Keratinocyte (primary cell): ENCODE measurements at regions not wholly inside any gene's neighbourhood (a gene's known extent, or its start where the extent isn't known, plus 50 kb on each side); places are given as distances from the start of the nearest gene placed in this dataset.

Experiments used
- DNase-seq: peaks from one replicate; pipeline ENCODE4 v3.0.0-alpha.2; 2011; ENCODE audit warnings: low read depth, missing footprints, low spot score
- FAIRE-seq: peaks from 2 replicates; lab custom pipeline; 2011; peaks lifted over from hg19 to GRCh38; lab: Jason Lieb, UNC
- H2AFZ ChIP-seq: 2 replicates; pipeline ENCODE4 v1.6.0; 2012; ENCODE audit warnings: low read length, control low read depth, inconsistent platforms; ENCODE audit not compliant: control insufficient read depth
- H3K27ac ChIP-seq: 2 replicates; pipeline ENCODE4 v1.5.1; 2011; ENCODE audit warnings: low read length; ENCODE audit not compliant: control insufficient read depth, insufficient read depth
- H3K27me3 ChIP-seq: 3 replicates; pipeline ENCODE4 v1.6.0; 2011; ENCODE audit warnings: low read length; ENCODE audit not compliant: control insufficient read depth, insufficient read depth; ENCODE audit errors: extremely low read depth
- H3K36me3 ChIP-seq, 2 experiments: 2 replicates in 1 of 2; 3 replicates in 1 of 2; pipeline ENCODE4 v1.5.1; 2011; ENCODE audit warnings: low read length in 2 of 2, mild to moderate bottlenecking in 1 of 2; ENCODE audit not compliant: control insufficient read depth in 2 of 2, insufficient read depth in 2 of 2; ENCODE audit errors: extremely low read depth in 1 of 2
- H3K4me1 ChIP-seq: 3 replicates; pipeline ENCODE4 v1.5.1; 2011; ENCODE audit warnings: low read length; ENCODE audit not compliant: control insufficient read depth, insufficient read depth; ENCODE audit errors: extremely low read depth
- H3K4me2 ChIP-seq: 3 replicates; pipeline ENCODE4 v1.6.0; 2011; ENCODE audit warnings: low read depth, low read length; ENCODE audit not compliant: control insufficient read depth, insufficient read depth; ENCODE audit errors: extremely low read depth
- H3K4me3 ChIP-seq, 3 experiments: fragments of 200-600 bp in 1 of 3; sonication (generic) in 1 of 3; 2 replicates in 2 of 3; 3 replicates in 1 of 3; pipeline ENCODE4 v1.5.1; 2011 to 2016; ENCODE audit warnings: low read length in 3 of 3, mild to moderate bottlenecking in 3 of 3, control low read depth in 2 of 3, inconsistent platforms in 1 of 3, low read depth in 1 of 3, mixed read lengths in 1 of 3, mixed run types in 1 of 3, moderate library complexity in 1 of 3; ENCODE audit not compliant: control insufficient read depth in 2 of 3, insufficient read depth in 2 of 3; ENCODE audit errors: extremely low read depth in 1 of 3
- H3K79me2 ChIP-seq: 2 replicates; pipeline ENCODE4 v1.6.0; 2012; ENCODE audit warnings: low read length; ENCODE audit not compliant: control insufficient read depth, insufficient read depth
- H3K9ac ChIP-seq: 3 replicates; pipeline ENCODE4 v1.6.0; 2011; ENCODE audit warnings: low read length; ENCODE audit not compliant: control insufficient read depth, insufficient read depth; ENCODE audit errors: extremely low read depth
- H3K9me1 ChIP-seq: 3 replicates; pipeline ENCODE4 v1.6.0; 2011; ENCODE audit warnings: low read length; ENCODE audit not compliant: control insufficient read depth, insufficient read depth; ENCODE audit errors: extremely low read depth
- H3K9me3 ChIP-seq: 2 replicates; pipeline ENCODE4 v1.5.1; 2012; ENCODE audit warnings: low read depth, low read length; ENCODE audit not compliant: control insufficient read depth
- H4K20me1 ChIP-seq: 3 replicates; pipeline ENCODE4 v1.6.0; 2011; ENCODE audit warnings: low read length; ENCODE audit not compliant: control insufficient read depth, insufficient read depth; ENCODE audit errors: extremely low read depth
- CTCF ChIP-seq, 3 experiments: IDR thresholded peaks in 1 of 3; conservative IDR thresholded peaks in 1 of 3; optimal IDR thresholded peaks in 1 of 3; 2 replicates in 2 of 3; 3 replicates in 1 of 3; pipeline versions ENCODE3 to v1.5.1; 2011; ENCODE audit warnings: low read length in 3 of 3, mild to moderate bottlenecking in 3 of 3, moderate library complexity in 2 of 3, control low read depth in 1 of 3, inconsistent platforms in 1 of 3; ENCODE audit not compliant: insufficient read depth in 2 of 3; ENCODE audit errors: extremely low read depth in 1 of 3
- EZH2 ChIP-seq: IDR thresholded peaks from one replicate; pipeline ENCODE4 v1.6.1; 2012; ENCODE audit warnings: inconsistent platforms, mild to moderate bottlenecking, low read length, moderate library complexity
- dilution Hi-C: fragments of 300-500 bp; cut with MboI; formaldehyde crosslinking; loops from one replicate; pipeline ENCODE4 v1.7.0; 2020; ENCODE audit warnings: low sequenced_read_pairs; ENCODE audit not compliant: extremely low pct_ligation_motif_present

- Histone ChIP-seq H3K4me1 (no peaks in the 10 kb centered on the region), H3K4me2 (no peak overlapping the region), H2AFZ (no peak overlapping the region), H3K4me3 (no peak overlapping the region), H3K9me1 (no peaks in the 10 kb centered on the region), H3K9me3 (no peaks in the 10 kb centered on the region), H3K79me2 (no peaks in the 10 kb centered on the region), H3K9ac (no peak overlapping the region), H3K36me3 (no peaks in the 10 kb centered on the region), H3K27ac (no peak overlapping the region), H4K20me1 (no peaks in the 10 kb centered on the region), H3K27me3 (no peaks in the 10 kb centered on the region)
- TF ChIP-seq CTCF (optimal IDR thresholded peaks at IDR 0.05 in 1 of 3, IDR thresholded peaks at IDR 0.05 in 1 of 3, conservative IDR thresholded peaks at IDR 0.05 in 1 of 3; ENCODE audit: extremely low read depth in 1 of 3, insufficient read depth in 2 of 3, low read length in 3 of 3) (no peak), EZH2 (no peak)
- dilution Hi-C loops = no loop called here
- no peak for FAIRE-seq
- DNase-seq = no peak
Observed at GRCh38 chr16:66168777-66169176, 197.7 kb upstream of the CDH5 start.

GRCh38 chr16:66167564-66168291 is 198.8 kb upstream of the CDH5 start:
- H3K27me3 ChIP-seq = no peaks in the 10 kb centered on the region
- no peaks in the 10 kb centered on the region for H3K9me1 ChIP-seq
- no peak overlapping the region for H3K9ac ChIP-seq
- H2AFZ ChIP-seq = no peak overlapping the region
- FAIRE-seq (no peak), DNase-seq (no peak)
- no peaks in the 10 kb centered on the region for H3K9me3 ChIP-seq
- no peak overlapping the region for H3K27ac ChIP-seq
- H3K4me2 ChIP-seq = no peak overlapping the region
- H3K36me3 ChIP-seq = no peaks in the 10 kb centered on the region
- no peaks in the 10 kb centered on the region for H4K20me1 ChIP-seq
- TF ChIP-seq EZH2 (no peak), CTCF (optimal IDR thresholded peaks at IDR 0.05 in 1 of 3, IDR thresholded peaks at IDR 0.05 in 1 of 3, conservative IDR thresholded peaks at IDR 0.05 in 1 of 3; ENCODE audit: extremely low read depth in 1 of 3, insufficient read depth in 2 of 3, low read length in 3 of 3) (peak in 1 of 3 experiments; percentile 16)
- H3K79me2 ChIP-seq = no peaks in the 10 kb centered on the region
- dilution Hi-C loops = no loop called here
- H3K4me3 ChIP-seq = no peak overlapping the region
- no peaks in the 10 kb centered on the region for H3K4me1 ChIP-seq
